ENCODE measurements at regions not wholly inside any gene's neighbourhood (a gene's known extent, or its start where the extent isn't known, plus 50 kb on each side); places are given as distances from the start of the nearest gene placed in this dataset.

- Histone ChIP-seq H3K36me3 (no peaks in the 10 kb centered on the region), H3K27me3 (no peaks in the 10 kb centered on the region), H3K27ac (no peak overlapping the region), H3K4me3 (no peak overlapping the region), H3K4me1 (peaks cover 0 to 9% (median 0%) of the 10 kb centered on the region in 4 donors), H3K9me3 (no peaks in the 10 kb centered on the region)
- intact Hi-C loops (cut with DNase I; ENCODE audit: low total_unique reads), result no loop called here
- TF ChIP-seq CTCF (IDR thresholded peaks at IDR 0.05) (no peak), POLR2A (IDR thresholded peaks at IDR 0.05) (no peak), POLR2AphosphoS5 (IDR thresholded peaks at IDR 0.05) (no peak), EP300 (IDR thresholded peaks at IDR 0.05; ENCODE audit: low read depth) (no peak)
- 91 to 100% methylated on average over 1 of the region's 1 CpG for WGBS, 2 donors (ENCODE audit: low coverage in 1 of 2)
- in situ Hi-C loops (cut with MboI; ENCODE audit: low pct_ligation_motif_present in 1 of 4, low pct_unique_long_range_greater_than_20kb in 1 of 4, low sequenced_read_pairs in 3 of 4), result no loop called here
- no peak for DNase-seq
Measured at GRCh38 chr2:150292192-150292591, 195.3 kb downstream of the RND3 start.

- H3K27ac ChIP-seq, result no peak overlapping the region
- no peak for TF ChIP-seq POLR2AphosphoS5 (IDR thresholded peaks at IDR 0.05)
- TF ChIP-seq CTCF (IDR thresholded peaks at IDR 0.05), result no peak
- no peak for TF ChIP-seq EP300 (IDR thresholded peaks at IDR 0.05; ENCODE audit: low read depth)
- TF ChIP-seq POLR2A (IDR thresholded peaks at IDR 0.05), result no peak
- no peaks in the 10 kb centered on the region for H3K36me3 ChIP-seq
- intact Hi-C loops (cut with DNase I; ENCODE audit: low total_unique reads), result no loop called here
- H3K4me1 ChIP-seq, result peaks cover 0 to 6% (median 0%) of the 10 kb centered on the region in 4 donors
- in situ Hi-C loops (cut with MboI; ENCODE audit: low pct_ligation_motif_present in 1 of 4, low pct_unique_long_range_greater_than_20kb in 1 of 4, low sequenced_read_pairs in 3 of 4), result no loop called here
- 84 to 89% methylated on average over 5 to 6 of the region's 6 CpGs for WGBS, 2 donors (ENCODE audit: low coverage in 1 of 2)
- no peaks in the 10 kb centered on the region for H3K27me3 ChIP-seq
- DNase-seq, result no peak
- H3K9me3 ChIP-seq, result no peaks in the 10 kb centered on the region
- no peak overlapping the region for H3K4me3 ChIP-seq
Measured at GRCh38 chr2:150286730-150287362, 200.6 kb downstream of the RND3 start.

- in situ Hi-C loops (cut with MboI; ENCODE audit: low pct_ligation_motif_present in 1 of 4, low pct_unique_long_range_greater_than_20kb in 1 of 4, low sequenced_read_pairs in 3 of 4), result no loop called here
Measured at GRCh38 chr2:150284116-150284515, 203.4 kb downstream of the RND3 start.

GRCh38 chr2:150282771-150283371 lies 204.6 kb downstream of the RND3 start:
- Histone ChIP-seq H3K9me3 (no peaks in the 10 kb centered on the region), H3K36me3 (no peaks in the 10 kb centered on the region), H3K4me1 (peaks cover 0 to 7% (median 0%) of the 10 kb centered on the region in 4 donors), H3K27me3 (no peaks in the 10 kb centered on the region), H3K27ac (no peak overlapping the region), H3K4me3 (no peak overlapping the region)
- TF ChIP-seq EP300 (IDR thresholded peaks at IDR 0.05; ENCODE audit: low read depth), result no peak
- peak in 1 of 3 donors; percentile 19 for TF ChIP-seq POLR2AphosphoS5 (IDR thresholded peaks at IDR 0.05)
- TF ChIP-seq CTCF (IDR thresholded peaks at IDR 0.05), result no peak
- TF ChIP-seq POLR2A (IDR thresholded peaks at IDR 0.05), result no peak
- intact Hi-C loops (cut with DNase I; ENCODE audit: low total_unique reads), result no loop called here
- no peak for DNase-seq
- 39 to 65% methylated on average over 2 of the region's 2 CpGs for WGBS, 2 donors (ENCODE audit: low coverage in 1 of 2)
- in situ Hi-C loops (cut with MboI; ENCODE audit: low pct_ligation_motif_present in 1 of 4, low pct_unique_long_range_greater_than_20kb in 1 of 4, low sequenced_read_pairs in 3 of 4), result no loop called here

More at GRCh38 chr2:150284116-150284515, 203.4 kb downstream of the RND3 start:
- Histone ChIP-seq H3K4me3 (no peak overlapping the region), H3K4me1 (peaks cover 0 to 7% (median 0%) of the 10 kb centered on the region in 4 donors), H3K27ac (no peak overlapping the region), H3K36me3 (no peaks in the 10 kb centered on the region), H3K9me3 (no peaks in the 10 kb centered on the region), H3K27me3 (no peaks in the 10 kb centered on the region)
- TF ChIP-seq POLR2A (IDR thresholded peaks at IDR 0.05) (no peak), EP300 (IDR thresholded peaks at IDR 0.05; ENCODE audit: low read depth) (no peak), CTCF (IDR thresholded peaks at IDR 0.05) (no peak), POLR2AphosphoS5 (IDR thresholded peaks at IDR 0.05) (no peak)
- intact Hi-C loops (cut with DNase I; ENCODE audit: low total_unique reads), result no loop called here
- 45 to 97% methylated on average over 2 of the region's 2 CpGs for WGBS, 2 donors (ENCODE audit: low coverage in 1 of 2)
- no peak for DNase-seq
